ENCODE measurements at regions not wholly inside any gene's neighbourhood (a gene's known extent, or its start where the extent isn't known, plus 50 kb on each side); places are given as distances from the start of the nearest gene placed in this dataset.

- no peak for DNase-seq (ENCODE audit: low read depth, low spot score)
These were observed 98.1 kb upstream of the YPEL5 start for GRCh38 chr2:30048636-30049175.

GRCh38 chr2:30055548-30055947, 91.3 kb upstream of the YPEL5 start:
- DNase-seq (ENCODE audit: low read depth, low spot score) = no peak

- no peak for DNase-seq (ENCODE audit: low read depth, low spot score)
These were observed 86.2 kb upstream of the YPEL5 start for GRCh38 chr2:30060562-30060961.

GRCh38 chr2:30068067-30068466, 78.7 kb upstream of the YPEL5 start:
- no peak for DNase-seq (ENCODE audit: low read depth, low spot score)

- DNase-seq (ENCODE audit: low read depth, low spot score) = peak; percentile 9
These were observed 74.5 kb upstream of the YPEL5 start for GRCh38 chr2:30072250-30072842.

- DNase-seq (ENCODE audit: low read depth, low spot score) = no peak
These were observed 73.3 kb upstream of the YPEL5 start for GRCh38 chr2:30073523-30073922.

GRCh38 chr2:30074023-30074422, 72.8 kb upstream of the YPEL5 start:
- no peak for DNase-seq (ENCODE audit: low read depth, low spot score)

GRCh38 chr2:30078521-30078920, 68.3 kb upstream of the YPEL5 start:
- no peak for DNase-seq (ENCODE audit: low read depth, low spot score)

- no peak for DNase-seq (ENCODE audit: low read depth, low spot score)
These were observed 61.9 kb upstream of the YPEL5 start for GRCh38 chr2:30084915-30085314.

- DNase-seq (ENCODE audit: low read depth, low spot score) = no peak
These were observed 57.6 kb upstream of the YPEL5 start for GRCh38 chr2:30089171-30089570.

- DNase-seq (ENCODE audit: low read depth, low spot score) = no peak
These were observed 51.4 kb upstream of the YPEL5 start for GRCh38 chr2:30095402-30095801.

GRCh38 chr2:30096451-30096850, 50.4 kb upstream of the YPEL5 start:
- DNase-seq (ENCODE audit: low read depth, low spot score) = no peak
